Keratinocyte (primary cell): ENCODE measurements at regions not wholly inside any gene's neighbourhood (a gene's known extent, or its start where the extent isn't known, plus 50 kb on each side); places are given as distances from the start of the nearest gene placed in this dataset.
"Not testable (repeated sequence)": the region's sequence is repeated elsewhere in the genome, so short reads cannot be mapped to it uniquely, and the experiment has no call there.

Experiments
- CTCF ChIP-seq, 3 experiments: IDR thresholded peaks in 1 of 3; conservative IDR thresholded peaks in 1 of 3; optimal IDR thresholded peaks in 1 of 3; 2 replicates in 2 of 3; 3 replicates in 1 of 3; pipeline versions ENCODE3 to v1.5.1; 2011; ENCODE audit warnings: low read length in 3 of 3, mild to moderate bottlenecking in 3 of 3, moderate library complexity in 2 of 3, control low read depth in 1 of 3, inconsistent platforms in 1 of 3; ENCODE audit not compliant: insufficient read depth in 2 of 3; ENCODE audit errors: extremely low read depth in 1 of 3
- EZH2 ChIP-seq: IDR thresholded peaks from one replicate; pipeline ENCODE4 v1.6.1; 2012; ENCODE audit warnings: inconsistent platforms, mild to moderate bottlenecking, low read length, moderate library complexity

- not testable (repeated sequence) for TF ChIP-seq CTCF (optimal IDR thresholded peaks at IDR 0.05 in 1 of 3, IDR thresholded peaks at IDR 0.05 in 1 of 3, conservative IDR thresholded peaks at IDR 0.05 in 1 of 3; ENCODE audit: extremely low read depth in 1 of 3, insufficient read depth in 2 of 3, low read length in 3 of 3); EZH2
Observed at GRCh38 chr11:46204415-46204814, 73.0 kb upstream of the CREB3L1 start.
